HG03045 (cell line): ENCODE measurements at regions not wholly inside any gene's neighbourhood (a gene's known extent, or its start where the extent isn't known, plus 50 kb on each side); places are given as distances from the start of the nearest gene placed in this dataset.

Experiments
- ATAC-seq: cut with Tn5 transposase; IDR thresholded peaks from one replicate; pipeline ENCODE4 v1.9.1; 2021; ENCODE audit warnings: mild to moderate bottlenecking, moderate library complexity; ENCODE audit not compliant: unreplicated experiment

- ATAC-seq: no peak
Observed at GRCh38 chr4:180566492-180566891, 1676.7 kb upstream of the TENM3 start.

DNA sequence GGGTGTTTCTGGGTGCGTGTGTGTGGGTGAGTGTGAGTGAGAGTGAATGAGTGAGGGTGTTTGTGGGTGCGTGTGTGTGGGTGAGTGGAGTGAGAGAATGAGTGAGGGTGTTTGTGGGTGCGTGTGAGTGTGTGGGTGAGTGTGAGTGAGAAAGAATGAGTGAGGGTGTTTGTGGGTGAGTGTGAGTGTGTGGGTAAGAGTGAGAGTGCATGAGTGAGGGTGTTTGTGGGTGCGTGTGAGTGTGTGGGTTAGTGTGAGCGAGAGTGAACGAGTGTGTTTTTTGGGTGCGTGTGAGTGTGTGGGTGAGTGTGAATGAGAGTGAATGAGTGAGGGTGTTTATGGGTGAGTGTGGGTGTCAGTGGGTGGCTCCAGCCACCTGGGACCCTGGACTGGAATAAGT, 1676.1 kb upstream of the TENM3 start:
- ATAC-seq: no peak

- ATAC-seq: no peak
Observed at GRCh38 chr4:180571516-180572055, 1671.6 kb upstream of the TENM3 start.

GRCh38 chr4:180578175-180578574, 1665.0 kb upstream of the TENM3 start:
- ATAC-seq: no peak

- no peak for ATAC-seq
Observed at GRCh38 chr4:180581061-180581460, 1662.1 kb upstream of the TENM3 start.

GRCh38 chr4:180587379-180587778, 1655.8 kb upstream of the TENM3 start:
- ATAC-seq: no peak

- no peak for ATAC-seq
Observed at GRCh38 chr4:180589575-180589974, 1653.6 kb upstream of the TENM3 start.

DNA sequence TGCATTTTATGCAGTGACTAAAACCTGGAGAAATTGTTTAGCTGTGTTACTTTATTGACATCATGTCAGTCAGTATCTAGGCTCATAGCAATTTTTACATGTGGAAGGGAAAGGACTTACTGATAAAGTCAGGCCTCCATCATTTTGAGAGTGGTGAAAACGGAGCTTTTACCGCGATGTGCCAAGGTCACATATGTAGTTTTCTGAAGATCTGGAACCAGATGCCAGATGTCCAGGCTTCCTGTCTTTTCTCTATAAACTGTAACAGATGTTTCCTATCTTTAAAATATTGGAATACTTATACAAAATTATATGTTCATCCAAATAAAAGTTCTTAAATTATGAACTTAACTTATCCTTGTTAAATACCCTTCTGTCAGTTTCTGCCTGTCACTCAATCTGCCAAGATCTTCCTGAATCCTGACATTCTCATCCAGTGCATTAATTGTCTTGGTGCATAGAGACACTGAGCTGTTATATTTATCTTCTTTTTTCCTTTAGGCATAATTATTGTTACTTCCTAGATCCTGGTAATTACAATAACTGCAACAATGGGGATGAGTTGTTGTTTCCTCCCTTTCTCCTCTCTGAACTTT, 1646.2 kb upstream of the TENM3 start:
- ATAC-seq: no peak

DNA sequence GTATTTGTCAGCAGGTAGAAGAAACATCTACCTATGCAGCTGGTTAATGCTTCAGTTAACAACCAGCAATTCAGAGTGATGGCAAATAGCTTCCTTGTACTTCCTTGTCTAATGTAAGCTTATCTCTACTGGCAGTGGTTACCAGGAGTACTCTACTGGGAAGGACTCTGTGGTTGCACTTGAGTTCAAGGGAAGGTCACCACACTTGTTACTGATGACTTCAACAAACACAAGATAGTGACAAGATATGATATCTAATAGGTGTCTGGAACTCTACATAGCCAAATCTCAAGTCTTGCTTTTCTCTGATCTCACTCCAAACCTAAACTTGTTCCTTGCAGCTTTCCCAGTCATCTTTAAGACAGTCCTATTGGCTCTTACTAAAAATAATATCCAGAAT, 1644.9 kb upstream of the TENM3 start:
- ATAC-seq: no peak

- ATAC-seq: no peak
Observed at GRCh38 chr4:180603791-180604190, 1639.4 kb upstream of the TENM3 start.

DNA sequence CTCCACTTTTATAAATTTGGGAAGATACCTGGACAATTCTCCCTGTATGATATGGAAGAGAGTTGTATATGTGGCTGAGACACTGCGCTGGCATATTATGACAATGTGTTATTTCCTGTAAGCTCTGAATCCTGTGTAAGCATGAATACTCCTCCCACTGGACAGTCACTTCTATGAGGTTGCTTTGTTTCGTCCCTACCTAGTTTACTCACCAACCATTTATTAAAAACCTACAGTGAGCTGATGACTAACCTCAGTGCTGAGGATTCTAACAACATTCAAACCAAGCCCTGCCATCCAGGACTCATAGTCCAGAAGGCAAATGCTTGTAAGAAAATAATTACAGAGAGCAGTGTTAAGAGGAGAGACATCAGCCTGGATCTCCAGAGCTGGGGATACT, 1632.9 kb upstream of the TENM3 start:
- ATAC-seq: no peak

- no peak for ATAC-seq
Observed at GRCh38 chr4:180615746-180616145, 1627.5 kb upstream of the TENM3 start.

DNA sequence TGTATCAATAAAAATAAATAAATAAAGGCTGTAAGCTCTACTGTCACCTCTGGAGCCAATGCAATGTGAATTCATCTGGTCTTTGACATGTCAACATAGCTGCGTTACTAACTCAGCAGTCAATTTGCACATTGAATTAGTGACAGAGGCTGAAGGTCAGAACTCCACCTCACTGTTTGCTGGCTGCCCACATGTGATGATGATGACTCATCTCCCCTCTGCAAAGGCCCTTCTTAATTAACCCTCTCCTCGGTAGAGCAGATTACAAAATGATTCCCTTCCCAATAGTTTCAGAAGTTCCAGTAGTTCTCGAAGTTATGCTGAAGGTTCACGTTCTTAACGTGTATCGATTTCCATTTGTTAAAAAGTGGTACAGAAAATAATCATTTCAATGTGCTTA, 1626.0 kb upstream of the TENM3 start:
- ATAC-seq: no peak

DNA sequence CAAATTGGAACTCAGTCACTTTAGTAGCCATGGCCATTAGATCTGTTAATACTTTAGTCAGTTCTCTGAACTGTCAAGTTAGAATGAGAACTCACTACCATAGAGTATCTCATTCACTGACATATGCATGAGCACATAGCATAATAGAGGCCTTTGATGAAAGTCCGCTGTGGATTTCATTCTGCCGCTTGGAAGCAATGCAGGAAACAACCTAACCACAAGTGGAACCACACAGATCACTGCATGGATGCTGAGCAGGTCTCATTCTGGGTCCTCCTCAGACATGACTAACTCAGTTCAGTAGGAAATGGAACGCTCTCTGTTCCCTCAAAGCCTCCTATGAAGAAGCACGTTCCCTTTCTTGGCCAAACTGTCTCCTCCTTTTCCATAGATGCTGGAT, 1624.8 kb upstream of the TENM3 start:
- no peak for ATAC-seq

DNA sequence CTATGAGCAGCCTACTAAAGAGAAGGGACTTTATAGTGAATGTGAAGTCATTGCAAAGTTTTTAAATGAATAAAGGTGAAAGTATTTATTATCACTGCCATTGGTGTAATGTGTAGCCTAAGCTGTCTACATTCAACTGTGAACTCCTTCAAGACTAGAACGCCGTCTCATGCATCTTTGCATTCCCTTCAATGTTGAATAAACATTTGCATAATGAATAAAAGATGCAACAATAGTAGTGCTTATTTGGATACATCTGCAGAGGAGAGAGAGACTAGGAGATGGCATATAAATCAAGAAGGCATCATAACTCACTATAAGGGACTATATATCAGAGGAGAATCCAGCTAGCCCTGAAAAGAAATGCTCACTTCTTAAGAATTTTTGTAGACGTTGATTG, 1623.8 kb upstream of the TENM3 start:
- ATAC-seq: no peak

DNA sequence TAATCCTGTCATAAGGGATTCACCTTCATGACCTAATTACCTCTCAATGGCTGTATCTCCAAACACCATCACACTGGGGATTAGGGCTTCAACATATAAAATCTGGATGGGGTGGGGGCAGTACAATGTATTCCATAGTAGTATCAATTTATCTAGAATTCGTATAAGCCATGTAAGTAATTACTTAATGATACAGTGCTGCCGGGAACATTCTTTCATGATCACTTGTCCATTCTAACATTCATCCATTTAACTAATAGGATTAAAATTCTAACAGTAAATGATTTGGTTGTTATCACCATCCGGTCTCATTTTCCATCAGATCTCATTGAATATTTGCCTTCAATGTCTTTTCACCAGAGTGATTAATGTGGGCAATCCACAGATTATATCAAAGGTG, 1620.9 kb upstream of the TENM3 start:
- ATAC-seq: no peak

GRCh38 chr4:180625653-180626052, 1617.5 kb upstream of the TENM3 start:
- ATAC-seq: no peak

DNA sequence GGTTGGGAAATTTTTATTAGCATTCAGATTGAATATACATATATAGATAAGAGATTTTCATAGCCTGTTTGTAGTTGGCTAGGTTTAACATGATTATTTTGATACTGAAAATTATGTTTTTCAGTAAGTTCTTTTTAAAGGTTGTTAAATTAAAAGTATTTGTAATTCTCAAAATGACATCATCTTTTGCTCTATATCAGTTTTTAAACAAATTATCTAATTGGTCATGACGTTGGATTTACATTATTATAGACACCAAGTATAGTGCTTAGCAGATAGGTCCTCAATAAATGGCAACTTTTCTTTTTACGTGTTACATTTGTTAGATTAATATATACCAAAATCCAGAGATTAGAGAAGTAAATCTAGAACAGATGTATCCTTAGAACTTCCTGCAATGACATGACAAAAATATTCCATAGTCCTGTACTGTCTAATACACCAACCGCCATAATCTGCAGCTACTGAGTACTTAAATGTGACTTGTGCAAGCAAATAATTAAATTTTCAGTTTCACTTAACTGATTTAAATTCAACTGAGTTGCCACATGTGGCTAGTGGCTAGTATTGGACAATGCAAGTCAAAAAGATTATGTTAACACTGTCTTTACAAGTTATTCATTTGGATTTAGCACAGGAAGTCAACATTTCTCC, 1613.1 kb upstream of the TENM3 start:
- ATAC-seq: no peak

- ATAC-seq: no peak
Observed at GRCh38 chr4:180634306-180634705, 1608.9 kb upstream of the TENM3 start.

- ATAC-seq: no peak
Observed at GRCh38 chr4:180635281-180635680, 1607.9 kb upstream of the TENM3 start.

- no peak for ATAC-seq
Observed at GRCh38 chr4:180636696-180637404, 1606.4 kb upstream of the TENM3 start.

DNA sequence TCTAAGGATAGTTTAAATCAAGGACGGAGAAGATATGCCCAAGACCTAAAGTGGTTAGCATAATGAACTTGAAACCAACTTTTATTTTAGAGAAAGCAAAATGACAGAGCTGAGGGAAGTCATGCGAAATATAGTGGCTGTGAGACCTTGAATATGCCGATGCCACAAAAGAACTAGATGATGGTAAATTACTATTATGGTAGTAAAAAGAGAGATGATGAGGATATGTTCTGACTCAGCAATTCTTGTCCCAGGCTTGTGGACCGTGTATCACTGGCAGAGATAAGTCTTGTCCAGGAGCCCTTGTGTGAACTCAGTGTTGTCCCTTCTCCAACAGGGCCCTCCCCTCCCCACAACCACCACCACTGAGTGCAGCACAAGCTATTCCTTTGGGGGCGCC, 1605.6 kb upstream of the TENM3 start:
- ATAC-seq: no peak
